ENCODE measurements at regions not wholly inside any gene's neighbourhood (a gene's known extent, or its start where the extent isn't known, plus 50 kb on each side); places are given as distances from the start of the nearest gene placed in this dataset.
A peak's percentile ranks its signal among the peaks of the same experiment; 100 is the strongest.

DNA sequence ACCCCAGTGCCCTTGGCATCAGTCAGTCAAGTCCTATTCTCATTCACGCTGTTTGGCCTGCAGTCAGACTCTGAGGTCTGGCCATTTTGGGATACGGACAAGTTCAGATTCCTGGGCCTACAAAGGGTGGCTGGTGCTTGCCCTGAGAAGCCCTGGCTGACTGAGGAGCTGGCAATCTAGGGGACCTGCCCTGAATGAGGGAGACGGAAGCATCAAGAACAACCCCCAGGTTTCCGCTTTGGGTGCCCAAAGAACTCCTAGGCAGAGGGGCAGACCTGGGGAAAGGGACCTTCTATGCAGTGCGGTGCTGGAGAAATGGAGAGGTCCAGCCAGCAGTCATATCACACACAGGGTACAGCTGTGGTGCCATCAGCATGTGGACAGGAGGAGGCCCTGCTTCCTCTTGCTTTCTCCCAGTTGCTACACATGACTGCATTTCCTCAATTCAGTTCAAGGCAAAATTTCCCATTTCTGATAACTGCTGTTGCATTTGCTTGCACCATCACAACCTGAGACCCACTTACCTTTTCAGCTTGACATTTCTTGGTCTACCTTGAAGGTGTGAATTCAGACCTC, 70.9 kb upstream of the LGALSL start:
- no peak for DNase-seq

DNA sequence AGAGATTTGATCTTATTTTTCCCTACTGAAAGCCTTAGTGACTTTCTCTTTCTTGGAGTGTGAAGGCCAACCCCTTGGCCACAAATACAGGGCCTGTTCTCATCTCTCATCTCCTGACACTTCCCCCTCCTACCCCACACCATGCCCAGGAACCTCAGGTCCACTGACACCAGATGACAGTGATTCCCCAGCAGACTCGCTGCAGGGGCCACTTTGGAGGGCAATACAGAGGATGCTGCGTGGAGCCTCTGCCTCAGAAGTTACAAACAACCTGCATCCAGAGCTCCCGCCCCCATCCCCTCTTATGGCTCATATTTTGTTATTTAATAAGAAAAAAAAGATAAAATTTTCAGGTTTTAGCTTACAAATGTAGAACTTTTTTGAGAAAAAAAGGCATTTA, 70.1 kb upstream of the LGALSL start:
- DNase-seq: no peak

DNA sequence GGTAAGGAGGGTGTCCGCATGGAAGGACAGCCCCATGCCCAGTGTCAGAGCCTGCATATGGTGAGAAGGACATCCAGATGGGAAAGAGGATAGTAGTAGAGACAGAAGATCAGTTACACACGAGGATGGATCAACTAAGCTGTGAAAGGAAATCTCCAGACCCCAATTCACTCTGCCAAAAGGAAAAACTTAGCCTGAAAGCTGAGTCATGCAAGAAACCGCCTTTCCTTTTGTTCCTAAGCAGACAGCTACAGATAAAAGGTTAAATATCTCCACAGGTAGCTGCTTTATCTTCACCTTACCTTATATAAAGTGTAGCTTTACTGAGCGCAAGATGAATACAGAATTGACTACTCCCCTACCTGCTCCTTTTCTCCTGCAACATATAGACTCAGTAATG, 67.3 kb upstream of the LGALSL start:
- no peak for DNase-seq

DNA sequence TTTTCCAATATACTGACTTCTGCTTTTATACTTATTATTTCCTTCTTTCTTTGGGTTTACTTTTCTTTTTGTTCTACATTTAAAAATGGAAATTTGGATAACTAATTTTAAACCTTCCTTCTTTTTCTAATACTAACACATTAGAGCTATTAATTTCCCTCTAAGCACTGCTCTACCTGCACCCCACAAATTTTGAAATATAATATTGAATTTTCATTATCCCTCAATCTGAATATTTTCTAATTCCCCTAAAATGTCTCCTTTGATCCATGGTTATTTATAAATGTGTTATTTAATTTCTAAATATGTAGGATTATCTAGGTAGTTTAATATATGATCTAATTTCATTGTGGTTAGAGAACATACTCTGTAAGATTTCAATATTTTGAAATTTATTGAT, 63.4 kb upstream of the LGALSL start:
- DNase-seq: no peak

DNA sequence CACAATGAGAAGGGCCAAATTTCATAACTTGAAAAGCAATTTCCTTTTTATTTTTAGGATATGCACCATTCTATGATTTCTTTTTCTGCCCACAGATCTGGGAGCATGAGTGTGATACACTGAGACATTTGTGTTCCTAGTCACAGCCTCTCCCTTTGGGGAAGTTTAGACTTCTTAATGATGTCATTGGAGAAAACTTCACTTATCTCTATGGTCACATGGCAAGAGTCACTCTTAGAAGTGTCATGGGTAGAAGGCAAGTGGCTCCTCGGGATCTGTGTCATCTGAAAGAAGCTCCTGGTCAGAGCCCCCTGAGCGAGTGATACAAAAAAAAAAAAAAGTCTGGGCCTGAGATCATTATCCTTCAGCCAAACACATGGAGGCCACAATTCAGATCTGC, 62.5 kb upstream of the LGALSL start:
- DNase-seq: no peak

DNA sequence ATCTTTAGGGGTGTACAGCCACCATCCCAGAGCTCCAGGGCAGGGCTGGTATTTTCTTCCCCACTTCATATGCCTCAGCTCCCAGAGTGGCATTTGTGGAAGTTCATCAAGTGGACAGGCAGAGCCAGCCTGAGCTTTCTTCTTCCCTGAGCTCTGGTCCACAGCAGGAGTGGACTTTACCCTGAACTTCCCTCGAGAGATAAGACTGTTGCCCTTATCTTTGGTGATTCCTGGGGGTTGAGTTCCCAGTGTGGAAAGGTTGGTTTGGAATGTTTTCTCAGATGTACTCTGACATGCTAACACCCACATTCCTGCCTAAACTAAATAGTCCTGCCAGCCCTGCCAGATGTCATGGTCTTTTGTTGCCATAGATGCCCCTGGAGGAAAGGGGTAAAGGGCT, 62.0 kb upstream of the LGALSL start:
- no peak for DNase-seq

DNA sequence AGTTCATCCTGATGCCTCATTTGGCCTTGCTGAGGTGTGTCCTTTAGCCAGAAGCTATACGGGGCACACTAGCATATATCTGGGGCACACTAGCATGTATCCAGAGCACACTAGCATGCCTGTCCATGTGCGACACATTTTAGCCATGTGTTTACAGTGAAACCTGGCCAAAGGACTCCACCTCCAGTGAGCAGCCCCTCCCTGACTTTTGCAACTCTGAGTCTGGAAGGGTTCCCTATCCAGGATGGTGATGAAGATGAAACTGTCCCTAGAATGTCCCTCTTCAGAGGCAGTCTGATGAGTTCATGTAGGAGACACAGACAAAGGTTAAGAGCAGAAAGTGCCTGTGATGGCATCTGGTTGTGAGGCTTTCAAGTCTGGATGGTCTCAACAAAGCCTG, 61.4 kb upstream of the LGALSL start:
- DNase-seq: no peak

DNA sequence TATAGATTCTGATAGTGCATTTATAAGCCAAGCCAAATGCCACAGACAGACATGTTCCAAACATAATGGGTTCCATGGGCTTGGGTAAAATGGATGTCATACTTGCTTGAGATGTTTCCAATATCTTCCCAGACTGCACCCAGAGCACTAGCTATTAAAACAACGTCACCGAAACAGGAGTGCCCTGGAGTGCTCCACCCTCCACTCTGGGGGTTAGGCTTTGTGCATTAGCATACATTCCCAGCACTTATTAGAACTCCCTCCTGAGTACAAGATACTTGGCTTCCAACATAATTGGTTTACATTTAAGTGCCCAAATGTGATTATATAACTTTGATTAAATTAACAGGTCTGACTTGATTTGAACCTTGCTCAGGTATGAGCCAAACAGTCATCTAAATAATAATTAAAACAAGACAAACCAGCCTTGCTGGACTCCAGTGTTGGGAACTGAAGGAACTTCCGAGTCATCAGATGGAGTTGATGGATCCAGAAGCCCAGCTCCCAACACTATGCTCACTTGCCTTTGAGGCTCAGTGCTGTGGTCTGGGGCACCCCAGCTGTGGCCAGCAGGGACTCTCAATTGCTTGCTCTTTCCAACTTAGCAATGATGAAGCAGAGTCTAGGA, 60.5 kb upstream of the LGALSL start:
- no peak for DNase-seq

DNA sequence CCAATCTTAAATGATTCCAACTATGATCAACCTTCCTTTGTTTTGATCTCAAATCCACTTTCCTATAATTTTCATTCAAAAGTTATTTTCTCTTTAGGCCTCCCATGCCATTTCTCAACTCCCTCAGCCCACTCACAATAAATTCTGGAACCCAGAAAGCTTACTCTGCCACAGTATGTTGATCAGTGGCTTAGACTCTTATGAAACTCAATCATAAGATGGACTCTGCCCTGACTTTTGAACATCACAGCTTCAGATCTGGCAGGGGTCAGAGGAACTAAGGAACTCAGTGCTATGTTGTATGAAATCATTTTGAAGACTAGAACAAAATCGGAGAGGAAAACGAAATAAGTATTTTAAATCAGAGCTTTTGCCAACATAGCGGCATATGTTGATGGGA, 59.8 kb upstream of the LGALSL start:
- DNase-seq: no peak

DNA sequence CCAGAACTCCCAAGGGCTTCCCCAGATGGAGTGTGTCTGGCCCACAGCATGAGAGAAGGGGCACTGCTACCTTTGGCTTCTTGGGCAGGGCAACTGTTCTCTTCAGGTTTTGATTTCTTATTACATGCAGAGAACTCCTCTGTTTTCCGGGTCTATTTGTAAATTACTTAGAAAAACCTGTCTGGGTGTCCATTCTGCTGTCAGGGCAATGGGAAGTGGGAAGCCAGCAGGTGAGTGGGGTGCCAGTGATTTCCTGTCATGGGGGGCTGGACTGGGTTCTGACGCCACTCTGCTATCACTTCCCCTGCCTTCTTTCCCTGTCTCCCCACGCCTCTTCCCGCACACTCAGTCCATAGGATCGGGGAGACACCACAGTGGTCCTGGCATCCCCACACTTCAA, 58.0 kb upstream of the LGALSL start:
- DNase-seq: no peak

DNA sequence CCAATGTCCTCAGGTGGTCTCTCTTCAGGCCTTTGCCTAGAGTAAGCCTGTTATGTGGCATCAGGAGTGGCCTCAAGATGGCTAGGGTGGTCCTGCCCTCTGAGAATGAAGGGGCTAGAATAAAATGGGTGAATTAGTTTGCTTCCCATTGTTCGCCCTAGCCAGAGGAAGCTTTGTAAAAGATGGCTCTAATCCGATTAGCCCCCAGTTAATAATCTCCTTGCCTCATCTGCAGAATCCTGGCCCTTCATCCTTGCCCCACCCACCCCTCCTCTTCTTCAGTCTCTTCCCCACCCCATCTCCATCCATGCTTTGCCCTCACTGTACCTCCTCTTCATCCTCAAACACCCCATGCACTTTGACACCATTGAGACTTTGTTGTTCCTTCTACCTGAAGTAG, 57.4 kb upstream of the LGALSL start:
- DNase-seq: no peak

DNA sequence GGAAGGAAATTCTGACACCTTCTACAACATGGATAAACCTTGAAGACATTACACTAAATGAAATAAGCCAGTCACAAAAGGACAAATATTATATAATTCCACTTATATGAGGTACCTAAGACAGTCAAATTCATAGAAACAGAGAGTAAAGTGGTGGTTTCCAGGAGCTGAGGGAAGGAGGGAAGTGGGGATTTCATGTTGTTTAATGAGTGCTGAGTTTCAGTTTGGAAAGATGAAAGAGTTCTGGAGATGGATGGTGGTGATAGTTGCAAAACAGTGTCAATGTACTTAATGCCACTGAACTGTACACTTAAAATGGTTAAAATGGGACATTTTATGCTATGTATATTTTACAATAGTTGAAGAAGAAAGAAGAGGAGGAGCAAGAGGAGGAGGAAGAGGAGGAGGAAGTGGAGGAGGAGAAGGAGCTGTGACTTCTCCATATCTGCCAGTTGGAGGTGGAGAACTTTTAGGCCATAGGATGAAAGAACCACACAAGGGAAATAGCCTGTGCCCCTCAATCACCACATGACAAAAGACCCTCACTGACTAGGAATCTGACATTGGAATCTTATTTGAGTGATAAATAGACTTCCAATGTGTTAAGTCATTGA, 55.3 kb upstream of the LGALSL start:
- no peak for DNase-seq

DNA sequence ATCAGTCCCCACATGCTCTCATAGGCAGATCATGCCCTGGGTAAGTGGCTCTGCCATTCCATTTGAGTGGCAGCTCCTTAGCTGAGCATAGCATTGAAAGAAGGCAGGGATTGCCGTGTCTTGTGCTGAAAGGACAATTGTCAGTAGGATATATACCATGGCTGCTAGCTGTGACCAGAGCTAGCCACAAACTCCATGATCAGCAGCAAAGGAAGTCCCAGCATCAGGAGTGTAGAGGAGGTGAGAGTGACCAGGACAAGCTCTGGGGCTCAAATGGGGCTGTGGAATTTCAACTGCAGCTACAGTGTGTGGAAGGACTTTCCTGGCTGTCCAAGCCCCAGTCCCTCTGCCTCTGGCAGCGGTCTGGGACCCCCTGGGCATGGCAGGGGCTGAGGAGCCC, 54.4 kb upstream of the LGALSL start:
- no peak for DNase-seq

DNA sequence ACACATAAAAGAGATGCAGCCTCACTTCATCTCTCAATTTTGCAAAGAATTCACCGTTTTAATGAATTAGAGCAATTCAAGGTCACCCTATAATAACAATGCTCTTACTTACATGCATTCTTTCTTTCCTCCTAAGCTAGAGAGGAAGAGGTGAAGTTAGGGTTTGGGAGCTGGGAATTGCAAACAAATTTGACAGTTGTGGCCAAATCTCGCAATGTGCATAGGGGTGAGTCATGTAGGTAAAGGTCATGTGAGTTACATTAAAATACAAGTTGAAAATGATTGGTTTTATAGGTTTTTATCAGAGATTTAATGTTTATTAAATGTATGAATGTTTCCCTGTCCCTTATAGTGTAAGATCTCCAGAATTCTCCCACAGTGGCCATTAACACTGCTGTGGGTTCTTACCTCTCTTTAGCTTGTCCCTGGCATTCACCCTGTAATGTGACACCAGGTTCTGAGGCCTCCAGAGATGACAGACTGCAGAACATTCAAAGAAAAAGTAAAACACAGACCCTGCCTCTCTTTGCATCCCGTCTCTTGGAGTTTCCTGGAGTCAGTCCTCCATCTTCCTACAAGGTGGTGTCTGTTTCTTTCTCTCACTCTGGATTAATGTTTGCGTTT, 53.7 kb upstream of the LGALSL start:
- DNase-seq: no peak

DNA sequence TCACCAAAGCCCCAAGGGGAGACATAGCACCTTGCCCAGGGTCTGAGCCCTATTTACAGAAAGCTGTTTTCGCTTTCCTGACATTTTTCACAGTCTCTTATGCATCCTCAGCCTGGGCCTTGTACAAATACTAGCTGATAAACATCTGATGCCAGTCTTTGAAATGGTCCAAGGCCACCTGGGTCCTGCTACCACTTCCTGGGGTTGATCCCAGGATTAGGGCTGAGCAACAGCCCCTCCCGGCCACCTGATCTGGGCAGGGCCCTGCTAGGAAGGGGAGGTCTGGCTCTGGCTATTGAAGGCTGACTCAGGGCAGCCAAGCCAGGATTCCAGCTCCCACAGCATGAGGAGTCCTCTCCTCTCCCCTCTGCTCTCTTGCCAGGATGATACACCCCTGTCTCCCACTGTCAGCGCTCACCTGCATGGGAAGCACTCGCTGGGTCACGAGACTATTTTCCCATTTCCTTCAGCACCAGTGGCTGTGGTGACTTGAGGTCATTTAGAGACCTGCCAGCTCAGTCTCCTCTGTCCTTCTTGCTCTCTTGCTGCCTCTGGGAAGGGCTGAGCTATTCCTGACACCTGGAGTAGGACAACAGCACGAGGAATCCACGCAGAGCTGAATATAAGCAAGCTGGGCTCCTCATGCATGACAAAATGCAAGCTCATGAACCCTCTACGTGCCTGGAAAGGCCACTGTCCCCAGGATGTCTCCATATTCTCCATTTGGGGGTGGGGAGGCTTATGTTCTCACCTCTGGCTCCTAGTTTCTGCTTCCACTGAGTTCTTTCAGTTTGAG, 53.0 kb upstream of the LGALSL start:
- DNase-seq: no peak

DNA sequence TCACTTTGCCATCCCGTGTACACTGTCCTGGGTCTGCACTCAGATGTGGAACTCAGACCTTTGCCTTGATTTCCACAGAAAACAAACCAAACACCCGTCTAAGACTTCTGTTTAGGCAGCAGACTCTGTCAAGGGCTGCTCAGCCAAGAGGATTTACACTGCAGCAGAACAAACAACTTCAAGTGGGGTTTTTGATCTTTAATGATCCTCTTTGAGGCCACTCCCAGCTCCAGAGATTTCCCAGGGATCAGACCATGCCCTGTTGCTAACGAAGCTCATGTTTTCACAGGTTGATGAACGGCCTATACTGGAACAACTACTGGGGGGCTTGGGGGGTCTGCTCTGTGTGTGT, 52.5 kb upstream of the LGALSL start:
- DNase-seq: peak; percentile 63

DNA sequence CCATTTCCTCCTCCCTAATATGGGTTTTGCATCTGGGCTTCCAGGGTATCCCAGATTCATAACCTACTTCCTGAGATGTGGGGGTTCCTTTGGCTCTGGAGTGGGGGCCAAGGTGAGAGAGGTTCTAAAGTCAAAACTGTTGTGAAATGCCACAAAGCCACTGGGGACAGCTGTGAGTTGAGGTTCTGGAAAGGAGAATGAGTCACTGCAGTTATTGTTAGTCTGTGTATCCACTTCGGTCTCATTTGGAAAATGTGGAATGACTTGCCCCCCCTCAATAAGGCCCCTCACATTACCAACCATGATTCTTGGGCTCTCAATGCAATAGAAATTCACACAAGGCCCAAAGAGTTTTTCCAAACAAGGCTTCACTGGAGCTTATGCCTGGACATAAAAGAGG, 51.1 kb upstream of the LGALSL start:
- no peak for DNase-seq

DNA sequence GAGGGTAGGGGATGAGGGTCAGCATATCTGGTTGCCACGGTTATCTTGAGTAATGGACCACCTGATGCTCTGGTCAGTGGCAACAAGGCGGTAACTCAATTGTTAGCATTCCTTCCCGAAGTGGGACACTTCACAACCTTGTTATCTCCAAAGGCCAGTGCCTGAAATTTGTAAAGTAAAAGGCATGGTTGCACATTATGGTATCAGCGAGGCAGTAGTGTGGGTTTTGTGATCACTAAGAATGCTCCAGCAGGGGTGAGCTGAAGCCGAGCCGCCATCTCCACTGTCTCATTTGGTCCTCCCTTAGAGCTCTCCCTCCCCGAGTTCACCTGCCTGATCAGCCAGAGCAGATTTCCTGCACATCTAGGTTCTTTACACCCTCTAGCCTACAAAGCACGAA, 50.5 kb upstream of the LGALSL start:
- DNase-seq: no peak

DNA sequence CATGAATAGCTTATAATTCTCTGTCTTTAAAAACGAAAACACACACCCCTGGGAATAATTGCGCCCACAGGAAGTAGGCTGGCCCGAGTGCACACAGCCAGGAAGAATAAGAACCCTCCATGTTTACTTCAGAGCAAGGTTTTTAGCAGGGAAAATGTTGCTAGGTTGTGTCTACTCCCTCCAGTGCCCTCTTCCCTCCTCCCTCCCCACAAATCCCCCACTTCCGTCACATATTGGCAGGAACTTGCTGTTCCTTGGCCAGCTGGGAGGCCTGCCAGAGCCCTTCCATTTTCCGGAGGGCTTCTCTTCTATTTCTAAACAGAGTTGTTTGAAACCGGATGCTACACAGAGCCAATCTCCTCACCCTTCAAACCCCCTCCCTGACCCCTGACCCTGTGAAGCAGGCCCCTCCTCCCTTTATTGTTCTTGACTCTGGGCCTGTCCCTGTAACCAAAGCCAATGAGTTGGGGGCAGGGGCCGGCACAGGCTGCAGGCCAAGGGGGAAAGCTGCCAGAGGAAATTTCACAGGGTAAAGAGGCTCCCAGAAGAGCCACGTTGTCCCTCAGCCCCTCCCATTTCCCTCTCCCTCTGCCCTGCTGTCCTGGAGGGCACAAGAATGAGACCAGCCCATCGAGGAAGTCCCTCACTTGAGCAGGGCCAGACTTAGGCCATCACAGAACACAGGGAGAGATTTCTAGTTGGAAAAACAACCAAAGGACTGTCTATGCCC, 49.8 kb upstream of the LGALSL start:
- peak; percentile 82 for DNase-seq
